ENCODE measurements at regions not wholly inside any gene's neighbourhood (a gene's known extent, or its start where the extent isn't known, plus 50 kb on each side); places are given as distances from the start of the nearest gene placed in this dataset.

DNA sequence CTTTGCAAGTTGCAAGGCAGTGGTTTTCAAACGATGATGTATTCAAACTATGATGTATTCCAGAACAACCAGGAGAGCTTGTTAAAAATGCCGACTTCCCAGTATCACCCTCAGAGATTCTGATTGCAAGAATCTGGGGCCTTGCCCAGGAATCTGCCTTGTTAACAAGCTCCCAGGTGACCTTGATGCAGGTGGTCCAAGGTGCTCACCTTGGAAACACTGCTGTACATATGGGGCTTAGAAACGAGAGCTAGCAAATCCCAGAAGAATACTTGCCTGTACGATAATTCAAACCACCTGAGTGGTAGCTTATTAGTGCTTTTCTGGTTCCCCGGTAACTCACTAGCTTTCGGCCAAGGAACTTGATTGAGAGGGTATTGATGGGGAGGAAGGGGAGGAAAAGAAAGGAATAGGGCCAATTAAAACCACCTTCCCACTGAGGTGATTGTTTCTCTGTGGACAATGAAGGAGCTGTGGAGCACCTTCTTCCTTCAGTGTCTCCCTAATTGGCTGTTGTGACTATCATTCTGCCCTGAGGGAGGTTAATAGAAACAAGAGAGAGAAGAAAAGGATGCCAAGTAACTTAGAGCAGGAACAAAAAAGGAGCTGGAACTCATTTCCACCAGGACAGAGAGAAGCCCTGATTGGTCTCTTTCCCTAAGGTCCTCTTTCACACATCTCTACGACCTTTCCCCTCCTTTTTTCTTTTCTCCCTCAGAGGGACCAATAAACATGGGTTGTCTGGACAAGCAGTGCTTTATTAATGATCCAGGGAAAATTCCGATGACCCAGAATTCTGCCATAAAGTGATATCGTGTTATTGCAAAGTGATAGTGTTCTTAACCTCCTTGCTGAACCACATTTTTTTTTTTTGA, 218.8 kb downstream of the TMEM167A start (continued):
- TF ChIP-seq, protein P1, sequence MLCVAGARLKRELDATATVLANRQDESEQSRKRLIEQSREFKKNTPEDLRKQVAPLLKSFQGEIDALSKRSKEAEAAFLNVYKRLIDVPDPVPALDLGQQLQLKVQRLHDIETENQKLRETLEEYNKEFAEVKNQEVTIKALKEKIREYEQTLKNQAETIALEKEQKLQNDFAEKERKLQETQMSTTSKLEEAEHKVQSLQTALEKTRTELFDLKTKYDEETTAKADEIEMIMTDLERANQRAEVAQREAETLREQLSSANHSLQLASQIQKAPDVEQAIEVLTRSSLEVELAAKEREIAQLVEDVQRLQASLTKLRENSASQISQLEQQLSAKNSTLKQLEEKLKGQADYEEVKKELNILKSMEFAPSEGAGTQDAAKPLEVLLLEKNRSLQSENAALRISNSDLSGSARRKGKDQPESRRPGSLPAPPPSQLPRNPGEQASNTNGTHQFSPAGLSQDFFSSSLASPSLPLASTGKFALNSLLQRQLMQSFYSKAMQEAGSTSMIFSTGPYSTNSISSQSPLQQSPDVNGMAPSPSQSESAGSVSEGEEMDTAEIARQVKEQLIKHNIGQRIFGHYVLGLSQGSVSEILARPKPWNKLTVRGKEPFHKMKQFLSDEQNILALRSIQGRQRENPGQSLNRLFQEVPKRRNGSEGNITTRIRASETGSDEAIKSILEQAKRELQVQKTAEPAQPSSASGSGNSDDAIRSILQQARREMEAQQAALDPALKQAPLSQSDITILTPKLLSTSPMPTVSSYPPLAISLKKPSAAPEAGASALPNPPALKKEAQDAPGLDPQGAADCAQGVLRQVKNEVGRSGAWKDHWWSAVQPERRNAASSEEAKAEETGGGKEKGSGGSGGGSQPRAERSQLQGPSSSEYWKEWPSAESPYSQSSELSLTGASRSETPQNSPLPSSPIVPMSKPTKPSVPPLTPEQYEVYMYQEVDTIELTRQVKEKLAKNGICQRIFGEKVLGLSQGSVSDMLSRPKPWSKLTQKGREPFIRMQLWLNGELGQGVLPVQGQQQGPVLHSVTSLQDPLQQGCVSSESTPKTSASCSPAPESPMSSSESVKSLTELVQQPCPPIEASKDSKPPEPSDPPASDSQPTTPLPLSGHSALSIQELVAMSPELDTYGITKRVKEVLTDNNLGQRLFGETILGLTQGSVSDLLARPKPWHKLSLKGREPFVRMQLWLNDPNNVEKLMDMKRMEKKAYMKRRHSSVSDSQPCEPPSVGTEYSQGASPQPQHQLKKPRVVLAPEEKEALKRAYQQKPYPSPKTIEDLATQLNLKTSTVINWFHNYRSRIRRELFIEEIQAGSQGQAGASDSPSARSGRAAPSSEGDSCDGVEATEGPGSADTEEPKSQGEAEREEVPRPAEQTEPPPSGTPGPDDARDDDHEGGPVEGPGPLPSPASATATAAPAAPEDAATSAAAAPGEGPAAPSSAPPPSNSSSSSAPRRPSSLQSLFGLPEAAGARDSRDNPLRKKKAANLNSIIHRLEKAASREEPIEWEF (IDR thresholded peaks at IDR 0.05; ENCODE audit: insufficient replicate concordance, low read depth, low read length) = no peak
- no peak for TF ChIP-seq BHLHE40 (IDR thresholded peaks at IDR 0.05; ENCODE audit: borderline replicate concordance in 1 of 2, low read depth in 2 of 2, low read length in 1 of 2)

- no peak for FAIRE-seq
- Histone ChIP-seq H3K27me3 (replicated peaks in 1 of 2; ENCODE audit: control insufficient read depth in 2 of 2, insufficient read depth in 2 of 2, low read length in 1 of 2) (no peaks in the 10 kb centered on the region), H3K4me2 (ENCODE audit: control insufficient read depth, insufficient read depth) (no peak overlapping the region), H3K36me3 (ENCODE audit: control insufficient read depth in 2 of 2, insufficient read depth in 2 of 2, low read length in 1 of 2) (no peaks in the 10 kb centered on the region), H4K20me1 (ENCODE audit: control insufficient read depth, insufficient read depth) (no peaks in the 10 kb centered on the region), H3K9ac (ENCODE audit: control insufficient read depth, insufficient read depth, low read length) (no peak overlapping the region), H3K9me3 (replicated peaks; ENCODE audit: control insufficient read depth, insufficient read depth, low read length) (no peaks in the 10 kb centered on the region), H3K27ac (ENCODE audit: control insufficient read depth, insufficient read depth) (no peak overlapping the region), H2AFZ (ENCODE audit: control insufficient read depth, low read depth, low read length) (no peak overlapping the region), H3K79me2 (ENCODE audit: control insufficient read depth, insufficient read depth, low read length) (no peaks in the 10 kb centered on the region), H3K4me1 (ENCODE audit: control insufficient read depth, insufficient read depth, low read length) (no peaks in the 10 kb centered on the region), H3K4me3 (no peak overlapping the region)
- intact Hi-C loops (cut with micrococcal nuclease; ENCODE audit: unreplicated experiment) = no loop called here
- RAD21 ChIA-PET (ENCODE audit: unreplicated experiment) = no interaction called here
- SMC1A ChIA-PET (ENCODE audit: uncharacterized antibody, unreplicated experiment) = no interaction called here
- in situ Hi-C loops (cut with MboI) = no loop called here
- ATAC-seq = no peak
- POLR2A ChIA-PET = no interaction called here
- CTCF ChIA-PET = no interaction called here
- no peak for DNase-seq (ENCODE audit: low read depth, low spot score)
- WGBS (ENCODE audit: insufficient coverage, insufficient replicate concordance, low lambda C conversion rate, missing lambda C conversion rate) = 32% methylated on average over 5 of the region's 5 CpGs
- no TSS peak for BruUV-seq (replicated peaks)
- TF ChIP-seq ATF7 (IDR thresholded peaks at IDR 0.05; ENCODE audit: low read depth) = no peak
- TF ChIP-seq POLR2A (IDR thresholded peaks at IDR 0.05; ENCODE audit: low read depth, low read length) = no peak
- TF ChIP-seq, protein P2, sequence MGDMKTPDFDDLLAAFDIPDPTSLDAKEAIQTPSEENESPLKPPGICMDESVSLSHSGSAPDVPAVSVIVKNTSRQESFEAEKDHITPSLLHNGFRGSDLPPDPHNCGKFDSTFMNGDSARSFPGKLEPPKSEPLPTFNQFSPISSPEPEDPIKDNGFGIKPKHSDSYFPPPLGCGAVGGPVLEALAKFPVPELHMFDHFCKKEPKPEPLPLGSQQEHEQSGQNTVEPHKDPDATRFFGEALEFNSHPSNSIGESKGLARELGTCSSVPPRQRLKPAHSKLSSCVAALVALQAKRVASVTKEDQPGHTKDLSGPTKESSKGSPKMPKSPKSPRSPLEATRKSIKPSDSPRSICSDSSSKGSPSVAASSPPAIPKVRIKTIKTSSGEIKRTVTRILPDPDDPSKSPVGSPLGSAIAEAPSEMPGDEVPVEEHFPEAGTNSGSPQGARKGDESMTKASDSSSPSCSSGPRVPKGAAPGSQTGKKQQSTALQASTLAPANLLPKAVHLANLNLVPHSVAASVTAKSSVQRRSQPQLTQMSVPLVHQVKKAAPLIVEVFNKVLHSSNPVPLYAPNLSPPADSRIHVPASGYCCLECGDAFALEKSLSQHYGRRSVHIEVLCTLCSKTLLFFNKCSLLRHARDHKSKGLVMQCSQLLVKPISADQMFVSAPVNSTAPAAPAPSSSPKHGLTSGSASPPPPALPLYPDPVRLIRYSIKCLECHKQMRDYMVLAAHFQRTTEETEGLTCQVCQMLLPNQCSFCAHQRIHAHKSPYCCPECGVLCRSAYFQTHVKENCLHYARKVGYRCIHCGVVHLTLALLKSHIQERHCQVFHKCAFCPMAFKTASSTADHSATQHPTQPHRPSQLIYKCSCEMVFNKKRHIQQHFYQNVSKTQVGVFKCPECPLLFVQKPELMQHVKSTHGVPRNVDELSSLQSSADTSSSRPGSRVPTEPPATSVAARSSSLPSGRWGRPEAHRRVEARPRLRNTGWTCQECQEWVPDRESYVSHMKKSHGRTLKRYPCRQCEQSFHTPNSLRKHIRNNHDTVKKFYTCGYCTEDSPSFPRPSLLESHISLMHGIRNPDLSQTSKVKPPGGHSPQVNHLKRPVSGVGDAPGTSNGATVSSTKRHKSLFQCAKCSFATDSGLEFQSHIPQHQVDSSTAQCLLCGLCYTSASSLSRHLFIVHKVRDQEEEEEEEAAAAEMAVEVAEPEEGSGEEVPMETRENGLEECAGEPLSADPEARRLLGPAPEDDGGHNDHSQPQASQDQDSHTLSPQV (IDR thresholded peaks at IDR 0.05) = no peak
- TF ChIP-seq, protein P3, sequence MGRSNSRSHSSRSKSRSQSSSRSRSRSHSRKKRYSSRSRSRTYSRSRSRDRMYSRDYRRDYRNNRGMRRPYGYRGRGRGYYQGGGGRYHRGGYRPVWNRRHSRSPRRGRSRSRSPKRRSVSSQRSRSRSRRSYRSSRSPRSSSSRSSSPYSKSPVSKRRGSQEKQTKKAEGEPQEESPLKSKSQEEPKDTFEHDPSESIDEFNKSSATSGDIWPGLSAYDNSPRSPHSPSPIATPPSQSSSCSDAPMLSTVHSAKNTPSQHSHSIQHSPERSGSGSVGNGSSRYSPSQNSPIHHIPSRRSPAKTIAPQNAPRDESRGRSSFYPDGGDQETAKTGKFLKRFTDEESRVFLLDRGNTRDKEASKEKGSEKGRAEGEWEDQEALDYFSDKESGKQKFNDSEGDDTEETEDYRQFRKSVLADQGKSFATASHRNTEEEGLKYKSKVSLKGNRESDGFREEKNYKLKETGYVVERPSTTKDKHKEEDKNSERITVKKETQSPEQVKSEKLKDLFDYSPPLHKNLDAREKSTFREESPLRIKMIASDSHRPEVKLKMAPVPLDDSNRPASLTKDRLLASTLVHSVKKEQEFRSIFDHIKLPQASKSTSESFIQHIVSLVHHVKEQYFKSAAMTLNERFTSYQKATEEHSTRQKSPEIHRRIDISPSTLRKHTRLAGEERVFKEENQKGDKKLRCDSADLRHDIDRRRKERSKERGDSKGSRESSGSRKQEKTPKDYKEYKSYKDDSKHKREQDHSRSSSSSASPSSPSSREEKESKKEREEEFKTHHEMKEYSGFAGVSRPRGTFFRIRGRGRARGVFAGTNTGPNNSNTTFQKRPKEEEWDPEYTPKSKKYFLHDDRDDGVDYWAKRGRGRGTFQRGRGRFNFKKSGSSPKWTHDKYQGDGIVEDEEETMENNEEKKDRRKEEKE (IDR thresholded peaks at IDR 0.05) = no peak
- TF ChIP-seq, protein P4, sequence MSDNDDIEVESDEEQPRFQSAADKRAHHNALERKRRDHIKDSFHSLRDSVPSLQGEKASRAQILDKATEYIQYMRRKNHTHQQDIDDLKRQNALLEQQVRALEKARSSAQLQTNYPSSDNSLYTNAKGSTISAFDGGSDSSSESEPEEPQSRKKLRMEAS (IDR thresholded peaks at IDR 0.05; ENCODE audit: low read depth, low read length) = no peak
These were observed 221.2 kb downstream of the TMEM167A start for GRCh38 chr5:82855893-82856550.

Data from GM12878 (cell line).